NB4 (cell line): ENCODE measurements at regions not wholly inside any gene's neighbourhood (a gene's known extent, or its start where the extent isn't known, plus 50 kb on each side); places are given as distances from the start of the nearest gene placed in this dataset.

Source experiments
- MYC ChIP-seq: IDR thresholded peaks from 2 replicates; pipeline ENCODE4 v1.6.1; 2011; ENCODE audit warnings: low read depth, low read length
- TF ChIP-seq, protein P1 (sequence below): IDR thresholded peaks from one replicate; pipeline ENCODE4 v1.5.1; 2012; ENCODE audit warnings: low read depth, low read length

DNA sequence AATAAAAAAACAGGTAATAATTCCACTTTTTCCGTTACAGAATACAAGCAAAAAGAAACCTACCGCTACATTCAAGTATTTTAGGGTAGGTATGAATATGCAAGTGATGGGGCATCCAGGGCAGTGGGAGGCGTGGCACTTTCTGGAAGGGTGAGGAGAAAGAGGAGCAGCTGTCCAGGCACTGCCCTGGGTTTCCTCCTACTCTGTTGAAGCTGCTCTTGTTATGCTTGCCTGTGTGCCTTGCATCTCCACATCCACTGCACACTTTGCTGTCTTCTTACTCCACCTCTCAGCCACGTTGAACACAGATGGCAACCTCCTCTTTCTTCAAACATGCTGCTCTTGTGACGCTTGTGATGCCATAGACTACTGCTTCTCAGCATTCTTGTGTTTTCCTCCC lies 83.2 kb downstream of the RPE65 start:
- TF ChIP-seq, protein P1, sequence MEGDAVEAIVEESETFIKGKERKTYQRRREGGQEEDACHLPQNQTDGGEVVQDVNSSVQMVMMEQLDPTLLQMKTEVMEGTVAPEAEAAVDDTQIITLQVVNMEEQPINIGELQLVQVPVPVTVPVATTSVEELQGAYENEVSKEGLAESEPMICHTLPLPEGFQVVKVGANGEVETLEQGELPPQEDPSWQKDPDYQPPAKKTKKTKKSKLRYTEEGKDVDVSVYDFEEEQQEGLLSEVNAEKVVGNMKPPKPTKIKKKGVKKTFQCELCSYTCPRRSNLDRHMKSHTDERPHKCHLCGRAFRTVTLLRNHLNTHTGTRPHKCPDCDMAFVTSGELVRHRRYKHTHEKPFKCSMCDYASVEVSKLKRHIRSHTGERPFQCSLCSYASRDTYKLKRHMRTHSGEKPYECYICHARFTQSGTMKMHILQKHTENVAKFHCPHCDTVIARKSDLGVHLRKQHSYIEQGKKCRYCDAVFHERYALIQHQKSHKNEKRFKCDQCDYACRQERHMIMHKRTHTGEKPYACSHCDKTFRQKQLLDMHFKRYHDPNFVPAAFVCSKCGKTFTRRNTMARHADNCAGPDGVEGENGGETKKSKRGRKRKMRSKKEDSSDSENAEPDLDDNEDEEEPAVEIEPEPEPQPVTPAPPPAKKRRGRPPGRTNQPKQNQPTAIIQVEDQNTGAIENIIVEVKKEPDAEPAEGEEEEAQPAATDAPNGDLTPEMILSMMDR: no peak
- TF ChIP-seq MYC: no peak
